ENCODE measurements at regions not wholly inside any gene's neighbourhood (a gene's known extent, or its start where the extent isn't known, plus 50 kb on each side); places are given as distances from the start of the nearest gene placed in this dataset.
"Not testable (repeated sequence)": the region's sequence is repeated elsewhere in the genome, so short reads cannot be mapped to it uniquely, and the experiment has no call there.

DNA sequence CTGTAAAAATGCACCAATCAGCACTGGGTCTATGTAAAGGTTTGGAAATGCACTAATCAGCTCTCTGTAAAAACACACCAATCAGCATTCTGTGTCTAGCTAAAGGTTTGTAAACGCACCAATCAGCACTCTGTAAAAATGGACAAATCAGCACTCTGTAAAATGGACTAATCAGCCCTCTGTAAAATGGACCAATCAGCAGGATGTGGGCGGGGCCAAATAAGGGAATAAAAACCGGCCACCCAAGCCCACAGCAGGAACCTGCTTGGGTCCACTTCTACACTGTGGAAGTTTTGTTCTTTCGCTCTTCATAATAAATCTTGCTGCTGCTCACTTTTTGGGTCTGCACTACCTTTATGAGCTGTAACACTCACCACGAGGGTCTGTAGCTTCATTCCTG, 101.0 kb downstream of the SMC2 start:
- intact Hi-C loops (cut with micrococcal nuclease): not testable (repeated sequence)

DNA sequence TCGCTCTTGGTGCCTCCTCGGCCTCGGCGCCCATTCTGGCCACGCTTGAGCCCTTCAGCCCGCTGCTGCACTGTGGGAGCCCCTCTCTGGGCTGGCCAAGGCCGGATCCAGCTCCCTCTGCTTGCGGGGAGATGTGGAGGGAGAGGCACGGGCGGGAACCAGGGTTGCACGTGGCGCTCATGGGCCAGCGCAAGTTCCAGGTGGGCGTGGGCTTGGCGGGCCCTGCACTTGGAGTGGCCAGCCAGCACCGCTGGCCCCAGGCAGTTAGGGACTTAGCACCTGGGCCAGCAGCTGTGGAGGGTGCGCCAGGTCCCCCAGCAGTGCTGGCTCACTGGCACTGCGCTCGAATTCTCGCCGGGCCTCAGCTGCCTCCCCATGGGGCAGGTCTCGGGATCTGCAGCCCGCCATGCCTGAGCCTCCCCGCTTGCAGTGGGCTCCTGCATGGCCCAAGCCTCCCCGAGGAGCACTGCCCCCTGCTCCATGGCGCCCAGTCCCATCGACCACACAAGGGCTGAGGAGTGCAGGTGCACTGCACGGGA, 106.4 kb downstream of the SMC2 start:
- intact Hi-C loops (cut with micrococcal nuclease): no loop called here

DNA sequence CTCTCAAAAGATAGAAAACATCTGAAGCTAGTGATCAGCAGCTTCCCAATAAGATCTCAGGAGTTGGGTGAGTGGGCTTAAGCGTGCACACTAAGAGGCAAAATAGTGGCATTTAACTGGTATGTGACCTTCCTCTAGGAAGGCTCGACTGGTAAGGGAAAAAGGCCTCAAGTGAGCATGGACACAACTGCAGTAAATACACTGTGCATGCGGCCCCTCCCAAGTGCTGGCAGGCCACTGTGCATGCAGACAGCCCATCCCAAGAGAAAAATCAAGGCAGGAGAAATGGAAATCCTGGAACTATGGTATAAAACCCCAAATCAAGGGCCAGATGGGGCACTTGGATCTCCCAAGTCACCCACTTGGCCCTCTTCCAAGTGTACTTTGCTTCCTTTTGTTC, 112.7 kb downstream of the SMC2 start:
- intact Hi-C loops (cut with micrococcal nuclease): no loop called here

DNA sequence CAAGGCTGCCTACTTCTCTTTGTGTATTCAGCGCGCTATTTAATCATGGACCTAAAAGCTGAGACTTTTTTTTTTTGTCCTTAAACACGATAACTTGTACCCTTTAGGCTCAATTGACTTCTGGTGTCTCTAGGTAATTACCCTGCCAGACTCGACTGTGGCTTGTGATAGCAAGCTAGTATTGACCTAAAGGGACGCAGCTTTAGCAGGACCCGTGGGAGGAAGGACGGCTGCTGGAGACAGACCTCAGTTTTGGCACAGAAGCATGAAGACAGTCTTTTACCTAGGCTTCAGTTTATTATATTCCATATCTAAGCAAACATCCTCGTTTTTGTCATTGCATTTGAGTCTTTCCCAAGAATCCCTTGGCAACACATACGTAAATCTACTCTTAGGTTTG, 115.3 kb downstream of the SMC2 start:
- intact Hi-C loops (cut with micrococcal nuclease): no loop called here

DNA sequence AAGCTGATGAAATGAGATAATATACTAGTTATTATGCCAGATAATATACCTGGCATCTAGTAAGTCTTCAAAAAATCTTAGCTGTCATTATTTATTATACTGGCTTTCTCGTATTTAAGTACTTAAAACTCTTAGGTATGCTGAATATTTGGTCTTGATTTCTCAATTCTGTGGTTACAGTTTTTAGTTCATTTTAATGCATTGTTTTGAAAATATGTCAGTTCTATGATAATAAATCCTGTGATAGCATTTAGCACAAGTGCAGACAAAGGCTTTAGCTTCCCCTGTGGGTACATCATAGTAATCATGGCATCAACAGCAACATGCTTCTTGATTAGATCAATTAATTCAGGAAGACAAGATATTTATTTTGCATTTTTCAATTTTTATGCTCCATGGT, 133.0 kb downstream of the SMC2 start:
- intact Hi-C loops (cut with micrococcal nuclease): no loop called here

DNA sequence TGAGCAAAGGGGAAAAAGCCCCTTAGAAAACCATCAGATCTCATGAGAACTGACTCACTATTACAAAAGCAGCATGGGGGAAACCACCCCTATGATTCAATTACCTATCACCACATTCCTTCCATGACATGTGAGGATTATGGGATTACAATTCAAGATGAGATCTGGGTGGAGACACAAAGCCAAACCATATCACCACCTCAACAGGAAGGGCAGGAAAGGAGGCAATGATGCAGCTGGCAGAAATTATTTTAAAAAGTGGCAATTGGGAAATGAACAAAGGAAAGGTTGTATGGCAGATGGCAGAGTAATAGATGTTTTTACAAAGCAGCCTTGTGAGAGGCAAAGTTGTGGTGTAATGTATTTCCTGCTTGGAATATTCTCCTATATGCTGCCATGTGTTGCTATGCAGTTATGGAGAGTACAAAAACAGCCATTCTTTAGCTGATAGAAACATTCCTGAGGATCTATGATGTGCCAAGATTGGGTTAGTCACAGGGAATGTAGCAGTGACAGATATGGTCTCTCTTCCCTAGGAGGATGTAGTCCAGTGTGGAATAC, 138.8 kb downstream of the SMC2 start:
- intact Hi-C loops (cut with micrococcal nuclease): no loop called here

DNA sequence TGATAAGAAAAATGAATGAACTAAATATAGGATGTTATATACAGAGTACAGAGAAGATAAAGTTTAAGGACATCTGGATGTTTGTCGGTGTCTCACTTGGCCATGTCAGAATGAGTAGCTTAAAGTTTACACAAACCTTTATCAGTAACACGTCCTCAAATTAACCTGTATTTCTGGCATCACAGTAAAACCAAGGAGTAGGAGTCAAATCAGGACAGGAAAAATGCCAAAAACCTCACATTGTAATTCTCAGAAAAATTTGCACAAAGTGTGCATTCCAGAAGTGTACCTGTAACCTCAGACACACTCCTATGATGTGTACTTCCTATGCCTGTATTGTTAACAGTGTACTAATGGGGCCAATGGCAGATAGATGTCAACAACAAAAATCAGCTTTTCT, 139.3 kb downstream of the SMC2 start:
- intact Hi-C loops (cut with micrococcal nuclease): no loop called here

DNA sequence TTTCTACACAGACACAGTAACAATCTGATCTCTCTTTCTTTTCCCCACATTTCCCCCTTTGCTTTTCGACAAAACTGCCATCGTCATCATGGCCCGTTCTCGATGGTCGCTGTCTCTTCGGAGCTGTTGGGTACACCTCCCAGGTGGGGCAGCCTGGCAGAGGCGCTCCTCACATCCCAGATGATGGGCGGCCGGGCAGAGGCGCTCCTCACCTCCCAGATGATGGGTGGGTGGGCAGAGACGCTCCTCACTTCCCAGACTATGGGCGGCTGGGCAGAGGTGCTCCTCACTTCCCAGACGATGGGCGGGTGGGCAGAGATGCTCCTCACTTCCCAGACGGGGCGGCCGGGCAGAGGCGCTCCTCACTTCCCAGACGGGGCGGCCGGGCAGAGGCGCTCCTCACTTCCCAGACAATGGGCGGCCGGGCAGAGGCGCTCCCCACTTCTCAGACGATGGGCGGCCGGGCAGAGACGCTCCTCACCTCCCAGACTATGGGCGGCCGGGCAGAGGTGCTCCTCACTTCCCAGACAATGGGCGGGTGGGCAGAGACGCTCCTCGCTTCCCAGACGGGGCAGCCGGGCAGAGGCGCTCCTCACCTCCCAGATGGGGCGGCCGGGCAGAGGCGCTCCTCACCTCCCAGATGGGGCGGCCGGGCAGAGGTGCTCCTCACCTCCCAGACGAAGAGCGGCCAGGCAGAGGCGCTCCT, 140.7 kb downstream of the SMC2 start:
- intact Hi-C loops (cut with micrococcal nuclease): not testable (repeated sequence)

DNA sequence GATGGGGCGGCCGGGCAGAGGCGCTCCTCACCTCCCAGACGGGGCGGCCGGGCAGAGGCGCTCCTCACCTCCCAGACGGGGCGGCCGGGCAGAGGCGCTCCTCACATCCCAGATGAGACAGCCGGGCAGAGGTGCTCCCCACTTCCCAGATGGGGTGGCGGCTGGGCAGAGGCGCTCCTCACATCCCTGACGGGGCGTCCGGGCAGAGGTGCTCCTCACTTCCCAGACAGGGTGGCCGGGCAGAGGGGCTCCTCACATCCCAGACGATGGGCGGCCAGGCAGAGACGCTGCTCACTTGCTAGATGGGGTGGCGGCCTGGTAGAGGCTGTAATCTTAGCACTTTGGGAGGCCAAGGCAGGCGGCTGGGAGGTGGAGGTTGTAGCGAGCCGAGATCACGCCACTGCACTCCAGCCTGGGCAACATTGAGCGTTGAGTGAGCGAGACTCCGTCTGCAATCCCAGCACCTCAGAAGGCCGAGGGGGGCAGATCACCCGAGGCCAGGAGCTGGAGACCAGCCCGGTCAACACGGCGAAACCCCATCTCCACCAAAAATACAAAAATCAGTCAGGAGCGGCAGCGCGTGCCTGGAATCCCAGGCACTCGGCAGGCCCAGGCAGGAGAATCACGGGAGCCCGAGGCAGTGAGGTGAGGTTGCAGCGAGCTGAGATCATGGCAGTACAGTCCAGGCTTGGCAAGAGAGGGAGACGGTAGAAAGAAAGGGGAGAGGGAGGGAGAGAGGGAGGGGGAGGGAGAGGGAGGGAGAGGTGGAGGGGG, 141.4 kb downstream of the SMC2 start:
- intact Hi-C loops (cut with micrococcal nuclease): not testable (repeated sequence)

DNA sequence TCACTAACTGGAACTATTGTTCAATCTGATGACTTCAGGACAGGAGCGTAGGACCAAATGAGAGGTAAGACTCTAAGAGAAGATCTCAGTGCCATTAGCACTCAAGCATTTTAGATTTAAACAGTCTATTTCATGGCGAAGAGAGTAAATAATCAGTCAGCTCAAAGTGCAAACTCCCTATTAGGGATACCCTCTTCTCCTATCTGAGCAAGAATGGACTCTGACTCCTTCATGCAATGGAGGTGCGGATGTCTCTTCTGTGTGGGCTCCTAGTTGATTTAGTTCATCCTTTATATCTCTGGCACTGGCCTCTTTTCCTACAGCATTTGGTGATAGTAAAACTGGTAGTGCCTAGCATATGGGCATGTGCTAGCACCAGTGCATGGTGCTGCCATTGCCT, 144.6 kb downstream of the SMC2 start:
- intact Hi-C loops (cut with micrococcal nuclease): no loop called here

DNA sequence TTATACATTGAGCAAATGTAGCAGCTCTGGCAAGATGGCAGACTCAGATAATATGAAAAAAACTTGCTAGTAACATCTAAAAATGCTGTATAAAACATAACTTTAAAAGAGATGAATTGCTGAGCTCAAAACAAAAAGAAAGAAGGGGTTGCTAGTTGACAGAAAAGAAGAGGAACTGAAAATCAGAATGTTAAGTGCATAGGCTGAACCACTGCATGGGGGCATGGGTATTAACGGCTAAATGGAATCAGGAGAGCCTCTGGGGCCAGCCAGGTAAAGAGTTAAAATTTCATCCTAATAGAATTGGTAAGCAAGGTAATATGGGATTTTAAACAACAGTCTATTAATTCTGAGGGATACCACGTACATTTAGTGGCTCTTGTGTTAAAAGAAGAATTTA, 146.8 kb downstream of the SMC2 start:
- intact Hi-C loops (cut with micrococcal nuclease): no loop called here

DNA sequence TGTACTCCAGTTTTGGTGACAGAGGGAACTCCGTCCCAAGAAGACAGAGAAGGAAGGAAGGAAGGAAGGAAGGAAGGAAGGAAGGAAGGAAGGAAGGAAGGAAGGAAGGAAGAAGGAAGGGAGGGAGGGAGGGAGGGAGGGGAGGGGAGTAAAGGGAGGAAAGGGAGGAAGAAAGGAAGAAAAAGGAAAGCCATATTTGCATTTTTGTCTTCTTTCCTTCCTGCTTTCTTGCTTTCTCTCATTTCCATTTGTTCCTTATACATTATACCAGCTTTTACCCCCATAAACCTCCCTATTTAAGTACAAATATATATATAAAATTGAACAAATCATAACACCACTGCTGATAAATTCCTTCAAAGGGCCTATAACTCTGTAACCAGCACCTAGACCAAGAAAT, 151.8 kb downstream of the SMC2 start:
- intact Hi-C loops (cut with micrococcal nuclease): no loop called here

DNA sequence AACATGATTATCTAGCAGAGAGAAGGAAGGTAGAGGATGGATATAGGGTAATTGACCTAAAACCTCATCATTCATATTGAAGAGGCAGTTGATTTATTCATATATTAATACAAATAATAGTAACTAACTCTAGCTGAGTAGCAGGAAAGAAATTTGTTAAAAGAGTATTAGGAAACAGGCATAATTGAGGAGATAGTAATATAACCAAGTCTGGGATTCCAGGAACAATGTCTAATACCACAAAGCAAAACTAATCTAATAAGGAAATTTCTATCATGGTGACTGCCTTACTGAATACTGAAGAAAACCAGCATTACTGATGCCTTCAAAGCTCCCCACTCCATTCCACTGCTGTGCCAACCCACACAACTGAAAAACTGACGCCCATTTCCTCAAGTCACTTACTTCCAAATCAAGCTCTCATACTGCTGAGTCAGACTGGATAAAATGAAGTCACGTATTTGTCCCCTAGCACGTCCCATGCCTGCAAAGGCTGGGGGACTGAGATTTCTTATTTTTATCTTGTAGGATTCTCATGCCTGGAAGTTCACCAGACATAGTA, 153.9 kb downstream of the SMC2 start:
- intact Hi-C loops (cut with micrococcal nuclease): no loop called here

DNA sequence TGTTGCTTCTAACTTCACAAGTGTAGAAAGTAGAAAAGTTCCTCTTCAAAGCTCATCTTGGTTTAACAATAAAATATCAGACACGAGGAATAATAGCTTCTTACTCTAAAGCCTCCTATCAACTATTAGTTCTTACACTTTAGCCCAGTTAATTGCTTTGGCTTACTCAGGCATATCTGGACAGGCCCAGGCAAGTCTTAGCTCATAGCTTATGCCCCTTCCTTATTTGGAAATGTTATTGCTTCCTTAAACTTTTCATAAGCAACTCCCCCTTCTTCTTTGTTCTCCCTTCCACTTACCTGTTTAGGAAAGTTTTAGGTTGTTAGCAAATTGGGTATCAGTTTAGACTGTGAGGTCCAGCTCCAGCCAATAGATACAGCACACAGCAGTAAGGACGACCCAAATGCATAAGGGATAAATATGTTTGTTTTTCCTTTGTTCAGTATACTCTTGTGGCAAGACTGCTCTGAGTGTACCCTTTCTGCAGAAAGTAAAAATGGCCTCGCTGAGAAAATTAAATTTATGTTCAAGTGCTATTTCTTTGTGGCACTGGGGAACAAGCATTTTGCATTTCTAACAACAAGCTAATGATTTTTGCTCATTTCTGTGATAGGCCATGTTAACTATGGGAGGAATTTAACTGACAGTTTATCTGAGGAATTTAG, 162.1 kb downstream of the SMC2 start:
- intact Hi-C loops (cut with micrococcal nuclease): no loop called here

DNA sequence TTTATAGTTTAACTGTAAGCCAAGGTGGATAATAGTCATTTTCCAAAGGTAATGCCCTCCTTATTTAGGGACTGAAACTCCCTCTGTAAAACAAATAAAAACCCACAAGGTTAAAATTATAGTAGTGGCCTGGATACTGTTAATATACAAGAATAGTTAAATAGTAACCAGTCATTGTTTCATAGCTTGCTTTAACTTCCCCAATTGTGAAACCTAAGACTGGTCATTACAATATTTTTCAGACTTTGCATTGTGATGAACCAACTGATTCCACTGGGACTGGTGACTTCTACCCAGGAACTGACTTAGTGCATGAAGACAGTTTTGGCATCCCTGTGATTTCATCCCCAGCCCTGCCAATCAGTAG, 162.6 kb downstream of the SMC2 start:
- intact Hi-C loops (cut with micrococcal nuclease): no loop called here

DNA sequence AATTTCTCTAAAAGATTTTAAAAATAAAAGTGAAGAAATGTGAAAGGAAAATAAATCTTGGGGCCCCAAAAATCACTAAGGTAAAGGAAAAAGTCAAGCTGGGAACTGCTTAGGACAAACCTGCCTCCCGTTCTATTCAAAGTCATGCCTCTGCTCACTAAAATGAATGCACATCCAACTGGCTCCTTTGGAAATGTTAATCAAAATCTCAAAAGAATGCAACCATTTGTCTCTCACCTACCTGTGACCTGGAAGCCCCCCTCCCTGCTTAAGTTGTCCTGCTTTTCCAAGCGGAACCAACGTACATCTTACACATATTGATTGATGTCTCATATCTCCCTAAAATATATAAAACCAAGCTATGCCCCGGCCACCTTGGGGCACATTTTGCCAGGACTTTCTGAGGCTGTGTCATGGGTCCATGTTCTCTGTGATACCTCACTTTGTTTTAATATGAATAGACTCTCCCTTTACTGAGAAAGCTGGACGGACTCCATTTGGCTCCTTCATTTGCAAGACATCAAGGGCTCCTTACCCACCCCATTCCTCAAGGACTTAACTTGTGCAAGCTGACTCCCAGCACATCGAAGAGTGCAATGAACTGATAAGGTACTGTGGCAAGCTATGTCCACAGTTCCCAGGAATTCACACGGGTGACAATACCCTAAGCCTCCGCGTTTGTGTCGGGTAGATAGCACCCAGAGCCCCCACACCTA, 164.3 kb downstream of the SMC2 start:
- intact Hi-C loops (cut with micrococcal nuclease): no loop called here

DNA sequence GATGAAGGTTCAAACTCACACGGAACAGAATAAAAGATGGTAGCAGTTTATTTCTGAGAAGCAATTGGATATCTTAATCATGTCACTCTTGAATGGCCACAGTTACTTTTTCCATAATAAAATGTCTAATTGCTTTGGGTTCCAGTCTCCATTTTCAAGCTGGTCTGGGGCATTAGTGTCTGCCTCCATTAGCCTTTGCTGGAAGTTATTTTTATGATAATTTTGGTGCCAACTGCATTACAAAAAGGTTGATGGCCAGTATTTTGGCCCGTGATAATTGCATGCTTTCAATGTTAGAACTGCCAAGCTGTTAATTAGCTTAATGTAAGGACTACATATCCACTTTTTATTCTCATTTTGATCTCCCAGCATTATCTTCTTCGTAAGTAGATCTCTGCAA, 165.9 kb downstream of the SMC2 start:
- intact Hi-C loops (cut with micrococcal nuclease): no loop called here

DNA sequence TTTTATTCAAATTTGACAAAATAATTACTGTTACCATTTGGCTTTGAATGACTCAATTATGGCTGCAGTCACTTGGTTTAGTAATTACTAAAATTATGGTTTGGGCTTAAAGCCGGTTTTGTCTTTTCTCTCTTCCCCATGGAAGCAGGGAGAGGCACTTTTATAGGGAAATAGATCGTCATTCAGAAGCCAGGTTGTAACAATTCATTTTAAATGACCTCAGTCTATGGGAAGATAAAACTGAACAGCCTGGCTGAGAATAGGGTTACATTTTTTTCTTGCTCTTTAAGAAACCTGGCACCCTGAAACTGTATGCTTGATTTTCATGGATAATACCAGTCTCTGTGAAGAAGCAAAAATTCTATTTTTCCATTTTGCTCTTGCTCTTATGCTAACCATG, 169.8 kb downstream of the SMC2 start:
- intact Hi-C loops (cut with micrococcal nuclease): no loop called here

DNA sequence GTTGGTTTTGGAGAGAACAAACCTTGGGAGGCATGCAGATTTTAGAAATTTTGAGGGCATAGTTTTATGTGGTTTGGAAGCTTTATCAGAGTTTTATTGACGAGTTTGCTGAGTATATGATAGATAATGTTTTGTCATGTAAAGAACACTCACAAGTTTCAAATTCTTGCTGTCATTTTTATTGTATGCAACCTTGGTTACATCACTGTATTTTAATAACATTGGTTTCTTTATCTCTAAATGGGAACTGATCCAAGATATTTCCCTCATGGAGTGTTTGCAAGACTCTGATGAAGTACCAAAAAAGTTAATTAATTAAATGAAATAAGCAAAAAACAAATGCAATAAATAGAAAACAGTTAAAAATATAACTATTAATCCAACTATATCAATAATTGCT, 170.3 kb downstream of the SMC2 start:
- intact Hi-C loops (cut with micrococcal nuclease): no loop called here

DNA sequence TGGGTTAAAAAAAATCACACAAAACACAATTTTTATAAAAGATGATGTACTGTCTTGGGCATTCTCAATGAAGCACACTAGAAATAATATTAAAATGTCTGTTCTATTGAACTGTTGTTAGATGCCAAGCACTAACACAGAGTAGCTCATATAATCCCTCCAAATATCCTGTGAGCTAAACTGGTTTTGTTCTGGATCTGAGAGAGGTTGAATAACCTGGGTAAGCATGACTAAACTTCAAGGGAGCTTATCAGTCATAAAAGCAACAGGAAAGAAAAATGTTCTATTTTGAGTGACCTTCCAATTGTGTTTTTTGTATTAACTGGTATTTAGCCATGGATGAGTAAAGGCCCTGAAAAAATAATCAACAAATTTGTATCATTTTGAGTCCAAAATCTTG, 175.3 kb downstream of the SMC2 start:
- intact Hi-C loops (cut with micrococcal nuclease): no loop called here

Data from T-helper 2 cell treated with Interferon-gamma antibody and Interleukin-4, amounts not matched to agents 100 ng/mL and 5 ng/mL, for 36 hours (primary cell).